GM21390 (cell line): ENCODE measurements at regions not wholly inside any gene's neighbourhood (a gene's known extent, or its start where the extent isn't known, plus 50 kb on each side); places are given as distances from the start of the nearest gene placed in this dataset.
"Not testable (repeated sequence)": the region's sequence is repeated elsewhere in the genome, so short reads cannot be mapped to it uniquely, and the experiment has no call there.

Source experiments
- ATAC-seq: cut with Tn5 transposase; IDR thresholded peaks from one replicate; pipeline ENCODE4 v1.9.1; 2021; ENCODE audit not compliant: unreplicated experiment

GRCh38 chr9:107792596-107792995 is 303.0 kb upstream of the KLF4 start:
- ATAC-seq: no peak

DNA sequence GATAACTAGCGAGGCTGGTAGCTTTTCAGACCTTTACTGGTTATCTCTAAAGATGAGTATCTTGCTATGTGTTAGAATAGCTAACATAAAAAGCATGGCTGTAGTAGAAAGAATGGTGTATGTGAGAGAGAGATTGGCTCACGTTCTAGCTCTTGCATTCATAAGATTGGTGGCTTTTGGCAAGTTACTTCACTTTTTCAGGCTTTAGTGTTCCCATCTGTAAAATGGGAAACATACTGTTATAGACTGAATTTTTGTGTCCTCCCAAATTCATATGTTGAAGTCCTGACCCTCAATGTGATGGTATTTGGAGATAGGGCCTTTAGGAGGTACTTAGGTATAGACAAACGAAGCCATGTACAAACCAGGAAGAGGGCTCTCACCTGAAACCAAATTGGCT is 302.4 kb upstream of the KLF4 start:
- no peak for ATAC-seq

- ATAC-seq: no peak
Observed at GRCh38 chr9:107789001-107789700, 299.6 kb upstream of the KLF4 start.

GRCh38 chr9:107786561-107786960 is 297.0 kb upstream of the KLF4 start:
- no peak for ATAC-seq

DNA sequence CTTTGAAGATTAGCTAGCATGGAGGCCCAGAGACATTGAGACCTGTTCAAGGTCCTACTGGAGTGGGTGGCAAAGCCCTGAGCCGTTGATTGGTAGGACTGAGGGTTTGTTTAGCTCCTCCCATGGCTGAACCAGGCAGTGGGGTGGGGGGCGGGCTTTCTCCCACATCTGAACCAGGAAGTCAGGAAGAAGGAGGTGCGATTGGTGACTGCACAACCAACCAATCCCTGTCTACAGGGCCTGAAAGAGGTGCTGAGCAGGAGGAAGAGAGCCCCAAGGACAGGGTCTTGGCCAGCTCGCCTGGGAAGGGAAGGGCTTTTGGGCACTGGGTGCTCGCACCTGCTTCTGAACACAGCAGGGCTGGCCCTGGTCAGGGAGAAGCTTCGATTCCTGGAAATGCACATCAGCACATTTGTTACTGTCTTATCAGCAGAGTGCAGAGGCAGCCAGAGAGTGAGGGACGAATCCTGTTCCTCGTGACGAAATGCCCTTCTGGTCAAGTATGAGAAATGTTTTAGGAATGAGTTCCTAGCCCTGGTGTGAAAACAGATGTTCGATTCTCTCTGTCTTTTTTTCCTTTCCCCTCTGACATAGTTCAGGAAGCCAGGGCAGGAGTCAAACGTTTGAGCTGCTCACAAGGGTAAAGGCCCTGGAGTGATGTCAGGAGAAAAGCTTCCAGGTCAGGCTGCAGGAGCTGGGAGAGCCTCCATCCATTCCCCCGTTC is 294.8 kb upstream of the KLF4 start:
- ATAC-seq: no peak

GRCh38 chr9:107782789-107783188 is 293.2 kb upstream of the KLF4 start:
- ATAC-seq: no peak

DNA sequence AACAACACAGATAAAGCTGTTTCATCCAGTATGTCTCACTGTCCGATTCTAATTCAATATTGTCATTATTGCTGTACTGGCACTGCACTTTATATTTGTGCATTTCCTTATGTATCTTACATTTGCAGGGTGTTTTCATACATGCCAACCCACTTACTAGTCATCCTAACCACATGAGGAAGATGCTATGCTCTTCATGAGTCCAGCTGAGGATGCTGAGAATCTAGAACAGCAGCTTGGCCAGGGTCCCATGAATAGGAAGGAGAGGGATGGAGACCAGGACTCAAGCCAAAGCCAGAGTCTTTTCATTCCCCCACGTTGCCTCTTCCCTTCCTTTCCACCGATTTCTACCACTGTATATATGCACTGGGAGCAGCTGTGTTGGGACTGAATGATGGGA is 292.8 kb upstream of the KLF4 start:
- ATAC-seq: no peak

DNA sequence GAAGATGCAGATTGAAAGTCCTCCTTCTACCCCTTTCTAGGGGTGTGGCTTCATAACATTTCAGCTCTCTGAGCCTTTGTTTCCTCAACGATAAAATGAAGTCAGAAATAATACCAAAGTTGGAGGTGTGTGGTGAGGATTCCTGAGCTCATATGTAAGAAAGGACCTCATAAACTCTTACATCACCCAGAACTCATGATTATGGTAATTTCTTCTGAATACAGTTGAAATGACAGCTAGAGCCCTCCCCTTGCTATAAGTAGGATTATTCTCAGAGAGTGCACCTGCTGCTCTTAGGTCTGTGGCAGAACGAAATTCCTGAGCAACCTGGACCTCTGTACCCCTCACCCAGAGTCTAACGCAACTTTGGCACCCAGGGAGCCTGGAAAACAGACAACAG is 291.4 kb upstream of the KLF4 start:
- no peak for ATAC-seq

- ATAC-seq: no peak
Observed at GRCh38 chr9:107779731-107780130, 290.2 kb upstream of the KLF4 start.

DNA sequence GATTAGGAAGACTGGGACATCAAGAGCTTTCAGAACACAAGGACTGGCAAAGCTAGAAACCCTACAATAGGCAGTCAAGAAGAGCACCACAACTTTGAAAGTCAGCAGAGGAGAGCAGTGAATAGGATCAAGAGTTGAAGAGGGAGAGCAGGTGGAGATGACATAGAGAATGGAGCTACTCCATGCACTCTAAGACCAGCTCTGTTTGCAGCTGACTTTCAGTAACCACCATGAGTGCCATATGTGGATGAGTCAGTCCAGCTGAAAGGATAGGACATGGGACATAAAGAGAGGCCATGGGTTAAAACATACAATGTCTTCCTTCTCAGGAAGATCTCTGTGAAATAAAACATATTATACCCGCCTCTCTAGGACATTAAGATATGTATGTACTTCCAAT is 289.1 kb upstream of the KLF4 start:
- ATAC-seq: no peak

DNA sequence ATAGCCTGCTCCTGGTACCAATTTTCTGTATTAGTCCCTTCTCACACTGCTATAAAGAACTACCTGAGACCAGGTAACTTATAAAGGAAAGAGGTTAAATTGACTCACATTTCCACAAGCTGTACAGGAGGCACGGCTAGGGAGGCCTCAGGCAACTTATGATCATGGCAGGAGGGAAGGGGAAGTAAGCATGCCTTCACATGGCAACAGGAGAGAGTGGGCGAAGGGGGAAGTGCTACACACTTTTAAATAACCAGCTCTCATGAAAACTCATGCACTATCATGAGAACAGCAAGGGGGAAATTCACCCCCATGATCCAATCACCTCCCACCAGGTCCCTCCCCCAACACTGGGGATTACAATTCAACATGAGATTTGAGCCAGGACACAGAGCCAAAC is 284.5 kb upstream of the KLF4 start:
- not testable (repeated sequence) for ATAC-seq

GRCh38 chr9:107772988-107773387 is 283.4 kb upstream of the KLF4 start:
- no peak for ATAC-seq

GRCh38 chr9:107770716-107771115 is 281.1 kb upstream of the KLF4 start:
- ATAC-seq: no peak

- ATAC-seq: no peak
Observed at GRCh38 chr9:107768224-107768623, 278.7 kb upstream of the KLF4 start.

DNA sequence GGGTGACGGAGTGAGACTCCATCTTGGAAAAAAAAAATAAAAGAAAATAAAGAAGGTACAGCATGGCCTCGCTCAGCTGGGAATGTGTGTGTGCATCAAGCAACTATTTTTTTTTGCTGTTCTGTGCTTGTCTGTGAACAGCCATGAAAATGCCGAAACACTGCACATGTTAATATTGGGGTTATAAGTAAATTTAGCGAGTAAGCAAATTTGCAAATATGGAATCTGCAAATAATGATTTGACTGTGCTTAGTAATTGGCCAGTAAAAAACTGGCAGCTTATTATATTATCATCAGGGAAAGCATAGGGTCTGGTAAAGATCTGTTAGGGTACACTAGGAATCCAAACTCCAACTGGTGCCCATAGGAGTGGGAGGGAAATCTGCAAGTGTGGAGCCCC is 278.1 kb upstream of the KLF4 start:
- ATAC-seq: no peak

- not testable (repeated sequence) for ATAC-seq
Observed at GRCh38 chr9:107763469-107763868, 273.9 kb upstream of the KLF4 start.

DNA sequence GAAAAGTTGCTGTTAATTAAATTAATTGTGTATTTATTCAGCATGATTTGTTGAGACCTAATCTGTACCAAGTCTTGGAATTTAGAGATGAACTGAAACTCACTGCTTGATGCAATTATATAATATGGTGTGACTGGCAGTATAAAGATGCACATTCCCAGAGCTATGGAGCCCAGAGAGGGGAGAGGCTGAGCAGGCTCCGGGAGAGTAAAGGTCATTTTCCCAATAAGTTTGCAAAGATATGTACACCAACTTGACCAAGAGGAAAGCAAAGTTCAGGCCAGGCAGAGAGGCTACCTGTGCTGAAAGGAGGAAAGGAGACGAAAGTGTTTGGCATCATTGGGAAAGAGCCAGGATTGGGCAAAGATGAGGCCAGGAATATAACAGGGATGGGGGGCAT is 271.7 kb upstream of the KLF4 start:
- ATAC-seq: no peak

DNA sequence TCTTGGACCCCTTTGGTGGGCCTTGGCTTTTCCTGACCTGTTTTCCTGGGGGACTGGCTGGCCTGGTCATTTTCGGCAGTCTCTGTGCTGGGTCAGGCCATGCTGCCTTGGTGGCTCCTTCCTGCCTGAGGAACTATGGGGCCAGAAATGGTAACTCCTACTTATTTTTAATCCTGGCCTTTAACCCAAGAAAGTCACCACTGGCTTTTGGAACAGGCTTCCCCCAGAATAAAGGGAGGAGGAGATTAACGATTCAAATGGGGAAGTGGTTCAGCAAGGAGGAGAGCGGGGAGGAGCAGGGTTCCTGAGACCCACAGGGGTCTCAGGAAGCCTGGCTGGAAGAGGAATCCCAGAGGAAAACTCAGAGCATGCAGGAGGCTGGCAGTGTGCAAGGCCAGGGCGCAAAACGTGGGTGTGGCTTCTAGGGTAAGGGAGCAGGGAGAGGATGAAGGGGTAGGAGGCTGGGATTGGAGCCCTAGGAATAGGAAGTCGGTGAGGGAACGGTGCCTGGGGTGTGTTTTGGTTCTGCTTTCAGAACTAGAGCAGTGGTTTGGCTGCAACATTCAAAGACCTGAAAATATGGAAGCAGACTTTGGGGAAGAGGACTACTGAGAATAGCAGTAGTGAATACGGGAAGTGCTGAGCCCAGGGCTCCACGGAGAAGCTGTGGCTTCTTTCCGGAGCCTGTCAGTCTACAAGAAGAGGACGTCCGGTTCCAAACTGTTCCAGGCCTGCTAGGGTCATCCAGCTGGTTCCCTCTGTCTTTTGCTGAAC is 271.1 kb upstream of the KLF4 start:
- no peak for ATAC-seq

- ATAC-seq: no peak
Observed at GRCh38 chr9:107759823-107760166, 270.2 kb upstream of the KLF4 start.

GRCh38 chr9:107759009-107759822 is 269.6 kb upstream of the KLF4 start:
- no peak for ATAC-seq

- no peak for ATAC-seq
Observed at GRCh38 chr9:107756091-107756490, 266.5 kb upstream of the KLF4 start.
